PC-9 (cell line): ENCODE measurements at regions not wholly inside any gene's neighbourhood (a gene's known extent, or its start where the extent isn't known, plus 50 kb on each side); places are given as distances from the start of the nearest gene placed in this dataset.
A peak's percentile ranks its signal among the peaks of the same experiment; 100 is the strongest.

ENCODE experiments used
- BruUV-seq: library from RNA; stranded (reverse); fragments of 400-500 nt; replicated peaks from 2 replicates; lab custom pipeline; 2021; lab: Mats Ljungman, UMichigan
- CTCF ChIA-PET: fragments of 300-600 bp; sonication (Branson Sonifier 250); formaldehyde crosslinking; loops from one replicate; lab custom pipeline; 2022; ENCODE audit warnings: antibody characterized with exemption; lab: Charles Lee
- POLR2A ChIA-PET: fragments of 300-600 bp; sonication (Branson Sonifier 250); formaldehyde crosslinking; loops from one replicate; lab custom pipeline; 2022; ENCODE audit warnings: antibody characterized with exemption; ENCODE audit not compliant: unreplicated experiment; lab: Charles Lee
- DNase-seq, 2 experiments: peaks; one replicate each; pipeline versions ENCODE4 v3.0.0 to v3.0.0-alpha.2; 2015 to 2022; ENCODE audit warnings: mixed read lengths in 1 of 2
- H2AFZ ChIP-seq: fragments of 200-600 bp; sonication (generic); 2 replicates; pipeline ENCODE4 v1.8.1; 2017; ENCODE audit warnings: antibody characterized with exemption
- H3F3A ChIP-seq: fragments of 200-600 bp; sonication (generic); 2 replicates; pipeline ENCODE4 v1.8.1; 2017; ENCODE audit warnings: antibody characterized with exemption, mild to moderate bottlenecking, low read depth; ENCODE audit not compliant: insufficient read depth
- H3K27ac ChIP-seq: fragments of 200-600 bp; sonication (generic); 2 replicates; pipeline ENCODE4 v1.6.1; 2016; ENCODE audit warnings: mixed run types
- H3K27me3 ChIP-seq: fragments of 200-600 bp; sonication (generic); 2 replicates; pipeline ENCODE4 v1.6.1; 2016; ENCODE audit warnings: low read depth, mixed run types; ENCODE audit not compliant: insufficient read depth
- H3K36me3 ChIP-seq: fragments of 200-600 bp; sonication (generic); 2 replicates; pipeline ENCODE4 v1.6.1; 2016; ENCODE audit warnings: low read depth, mixed run types
- H3K4me1 ChIP-seq: fragments of 200-600 bp; sonication (generic); replicated peaks from 2 replicates; pipeline ENCODE4 v1.6.1; 2016; ENCODE audit warnings: mixed run types; ENCODE audit not compliant: insufficient read depth
- H3K4me2 ChIP-seq: fragments of 200-600 bp; sonication (generic); 2 replicates; pipeline ENCODE4 v1.6.1; 2017; ENCODE audit warnings: mixed run types
- H3K4me3 ChIP-seq: fragments of 200-600 bp; sonication (generic); 2 replicates; pipeline ENCODE4 v1.6.1; 2016; ENCODE audit warnings: mixed run types
- H3K79me2 ChIP-seq: fragments of 200-600 bp; sonication (generic); 2 replicates; pipeline ENCODE4 v1.6.1; 2017; ENCODE audit warnings: low read depth, mixed run types
- H3K9me2 ChIP-seq: fragments of 200-600 bp; sonication (generic); 2 replicates; pipeline ENCODE4 v1.8.1; 2017; ENCODE audit warnings: mild to moderate bottlenecking; ENCODE audit not compliant: insufficient read depth
- H3K9me3 ChIP-seq: fragments of 200-600 bp; sonication (generic); 2 replicates; pipeline ENCODE4 v1.8.1; 2016; ENCODE audit warnings: low read depth; ENCODE audit not compliant: insufficient read depth
- H4K20me1 ChIP-seq: fragments of 200-600 bp; sonication (generic); 2 replicates; pipeline ENCODE4 v1.8.1; 2017; ENCODE audit not compliant: insufficient read depth
- CTCF ChIP-seq: fragments of 200-600 bp; sonication (generic); conservative IDR thresholded peaks from 2 replicates; pipeline ENCODE4 v1.6.1; 2017; ENCODE audit warnings: mixed run types, antibody characterized with exemption, mild to moderate bottlenecking, moderate library complexity
- EZH2 ChIP-seq: fragments of 200-600 bp; sonication (generic); IDR thresholded peaks from 2 replicates; pipeline ENCODE4 v1.8.0; 2017; ENCODE audit warnings: antibody characterized with exemption, low read depth
- intact Hi-C: fragments of 100-400 bp; cut with micrococcal nuclease; formaldehyde crosslinking; loops from one replicate; pipeline ENCODE4 v1.10.0; 2022; ENCODE audit not compliant: unreplicated experiment

- no peaks in the 10 kb centered on the region for H3K9me2 ChIP-seq
- ChIA-PET CTCF (no interaction called here), POLR2A (no interaction called here)
- H3K27ac ChIP-seq: no peak overlapping the region
- H3K4me3 ChIP-seq: no peak overlapping the region
- no peaks in the 10 kb centered on the region for H3K4me1 ChIP-seq
- H3K36me3 ChIP-seq: no peaks in the 10 kb centered on the region
- H2AFZ ChIP-seq: no peak overlapping the region
- H3K27me3 ChIP-seq: no peaks in the 10 kb centered on the region
- peaks cover 19% of the 10 kb centered on the region for H3K9me3 ChIP-seq
- TF ChIP-seq CTCF: no peak
- TF ChIP-seq EZH2: no peak
- BruUV-seq: no TSS peak
- H3K4me2 ChIP-seq: no peak overlapping the region
- intact Hi-C loops: no loop called here
- no peaks in the 10 kb centered on the region for H3F3A ChIP-seq
- H4K20me1 ChIP-seq: no peaks in the 10 kb centered on the region
- peak in 1 of 2 experiments; percentile 1 for DNase-seq
- H3K79me2 ChIP-seq: no peaks in the 10 kb centered on the region
These were observed 171.5 kb downstream of the SNX19 start for GRCh38 chr11:130744794-130745193.

- TF ChIP-seq CTCF: no peak
- TF ChIP-seq EZH2: no peak
- Histone ChIP-seq H3K4me1 (no peaks in the 10 kb centered on the region), H2AFZ (no peak overlapping the region), H3K36me3 (no peaks in the 10 kb centered on the region), H3K4me2 (no peak overlapping the region), H3K9me3 (peaks cover 3% of the 10 kb centered on the region; the same call in 1 of the 2 replicates), H3F3A (no peaks in the 10 kb centered on the region; the same call in 1 of the 2 replicates), H3K79me2 (no peaks in the 10 kb centered on the region), H3K4me3 (no peak overlapping the region), H4K20me1 (no peaks in the 10 kb centered on the region), H3K27ac (no peak overlapping the region), H3K27me3 (no peaks in the 10 kb centered on the region), H3K9me2 (no peaks in the 10 kb centered on the region)
- no TSS peak for BruUV-seq
- intact Hi-C loops: no loop called here
- ChIA-PET CTCF (no interaction called here), POLR2A (no interaction called here)
- no peak for DNase-seq
These were observed 167.1 kb downstream of the SNX19 start for GRCh38 chr11:130749216-130749615.

- TF ChIP-seq CTCF (no peak), EZH2 (no peak)
- intact Hi-C loops: no loop called here
- POLR2A ChIA-PET: no interaction called here
These were observed 155.7 kb downstream of the SNX19 start for GRCh38 chr11:130760515-130761125.

More at GRCh38 chr11:130760515-130761125, 155.7 kb downstream of the SNX19 start:
- no peak overlapping the region for H3K27ac ChIP-seq
- no peaks in the 10 kb centered on the region for H3K36me3 ChIP-seq
- H3F3A ChIP-seq: no peaks in the 10 kb centered on the region
- no peak overlapping the region for H3K4me3 ChIP-seq
- no TSS peak for BruUV-seq
- H3K79me2 ChIP-seq: no peaks in the 10 kb centered on the region
- no peaks in the 10 kb centered on the region for H3K9me2 ChIP-seq
- no peaks in the 10 kb centered on the region for H3K27me3 ChIP-seq
- no peaks in the 10 kb centered on the region for H3K9me3 ChIP-seq
- CTCF ChIA-PET: no interaction called here
- no peaks in the 10 kb centered on the region for H3K4me1 ChIP-seq
- no peak for DNase-seq
- H4K20me1 ChIP-seq: no peaks in the 10 kb centered on the region
- H3K4me2 ChIP-seq: no peak overlapping the region
- no peak overlapping the region for H2AFZ ChIP-seq
